ENCODE measurements at regions not wholly inside any gene's neighbourhood (a gene's known extent, or its start where the extent isn't known, plus 50 kb on each side); places are given as distances from the start of the nearest gene placed in this dataset.

DNA sequence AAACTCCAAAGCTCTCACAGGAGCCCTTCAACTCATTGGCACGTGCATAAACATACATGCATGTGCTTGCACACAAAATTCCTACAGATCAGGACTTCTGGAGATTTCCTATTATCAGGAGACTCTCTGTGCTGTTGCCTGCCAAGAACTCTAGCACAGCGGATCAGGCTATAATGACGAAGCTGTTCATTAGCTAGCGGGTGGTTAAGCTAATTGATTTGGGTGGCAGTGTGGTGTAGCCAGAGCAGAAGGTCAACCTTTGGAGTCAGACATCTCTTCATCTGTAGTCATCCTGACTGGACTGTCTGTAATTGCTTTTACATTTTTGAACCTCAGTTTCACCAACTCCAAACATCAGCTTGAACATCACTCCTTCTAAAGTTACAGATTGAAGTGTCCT, 69.0 kb downstream of the KIF2B start:
- DNase-seq (ENCODE audit: low spot score), result no peak

DNA sequence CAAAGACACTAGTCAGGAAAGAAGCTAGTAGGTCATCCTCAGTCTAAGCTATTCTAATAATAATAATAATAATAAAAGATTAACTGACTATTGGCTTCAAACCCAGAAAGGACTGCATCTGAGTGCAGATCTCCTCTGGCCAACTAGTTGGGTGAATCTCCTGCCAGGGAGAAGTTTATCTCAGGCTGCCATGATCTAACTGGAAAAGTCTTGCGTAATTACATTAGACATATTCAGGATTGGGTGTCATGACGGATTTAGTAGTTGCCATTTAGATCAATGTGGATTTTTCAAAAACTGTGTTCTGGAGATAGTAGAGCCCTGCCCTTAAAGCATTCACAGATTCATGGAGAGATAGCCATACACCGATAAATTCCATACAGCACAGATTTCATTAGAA, 69.5 kb downstream of the KIF2B start:
- no peak for DNase-seq (ENCODE audit: low spot score)

DNA sequence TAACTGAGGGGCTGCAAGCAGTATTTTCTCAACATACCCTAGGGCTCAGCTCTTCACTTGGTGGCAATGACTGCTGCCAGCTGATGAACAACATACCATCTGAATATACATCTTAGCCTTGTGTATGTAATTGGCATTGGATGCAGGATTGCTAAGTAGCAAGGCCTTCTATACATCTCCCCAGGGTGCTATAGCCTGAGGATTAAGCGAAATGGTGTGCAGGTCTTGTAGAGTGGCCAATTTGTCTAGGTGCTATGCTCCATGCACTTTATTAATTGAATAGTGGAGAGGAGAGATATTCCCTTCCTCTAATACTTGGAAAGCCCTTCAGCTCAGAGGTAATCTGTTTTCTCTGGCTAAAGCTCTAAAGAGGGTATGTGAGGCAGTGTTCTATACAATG, 71.9 kb downstream of the KIF2B start:
- DNase-seq (ENCODE audit: low spot score), result no peak

DNA sequence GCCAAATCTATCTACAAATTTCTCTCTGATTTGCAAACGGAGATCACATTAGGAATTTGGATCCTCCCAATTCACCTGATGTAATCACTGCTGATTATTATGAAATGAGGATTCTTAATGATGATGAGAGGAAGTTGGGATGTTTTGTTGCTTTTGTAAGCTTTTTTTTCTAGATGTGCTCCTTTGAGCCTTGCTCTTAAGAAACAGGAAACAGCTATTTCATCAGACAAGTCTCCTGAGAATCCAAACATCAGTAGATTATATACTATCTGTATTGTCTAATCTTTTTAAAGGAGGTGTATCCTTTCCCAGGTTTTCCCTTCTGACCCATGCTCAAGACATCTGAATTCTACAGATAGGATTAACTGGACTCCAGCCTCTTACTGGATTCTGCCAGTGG, 73.3 kb downstream of the KIF2B start:
- no peak for DNase-seq (ENCODE audit: low spot score)

DNA sequence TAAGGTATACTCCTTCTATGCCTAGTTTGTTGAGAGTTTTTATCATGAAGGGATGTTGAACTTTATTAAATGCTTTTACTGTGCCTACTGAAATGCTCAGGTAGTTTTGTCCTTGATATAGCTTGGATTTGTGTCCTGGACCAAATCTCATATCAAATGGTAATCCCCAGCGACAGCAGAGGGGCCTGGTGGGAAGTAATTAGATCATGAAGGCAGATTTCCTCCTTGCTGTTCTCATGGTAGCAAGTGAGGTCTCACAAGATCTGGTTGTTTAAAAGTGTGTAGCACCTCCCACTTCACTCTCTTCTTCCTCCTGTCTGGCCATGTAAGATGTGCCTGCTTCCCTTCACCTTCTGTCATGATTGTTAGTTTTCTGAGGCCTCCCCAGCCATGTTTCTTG, 78.2 kb downstream of the KIF2B start:
- no peak for DNase-seq (ENCODE audit: low spot score)

DNA sequence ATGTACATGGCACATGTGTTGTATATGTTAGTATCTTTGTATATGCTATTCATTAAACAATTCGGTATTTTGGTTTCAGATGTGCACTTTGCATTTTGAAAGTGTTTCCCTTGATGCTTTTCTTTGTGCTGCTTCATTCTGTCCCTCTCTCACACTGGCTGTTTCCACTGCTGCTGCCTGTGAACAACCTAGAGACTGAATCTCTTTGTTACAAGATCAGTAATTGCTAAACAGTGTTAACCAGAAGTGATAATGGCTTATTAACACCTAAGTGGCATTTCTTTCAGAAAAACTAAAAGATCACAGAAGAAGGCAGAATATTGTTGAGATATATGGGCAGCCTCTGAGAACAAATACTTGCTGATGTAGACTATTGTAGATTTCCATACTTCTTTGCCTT, 84.7 kb downstream of the KIF2B start:
- no peak for DNase-seq (ENCODE audit: low spot score)

DNA sequence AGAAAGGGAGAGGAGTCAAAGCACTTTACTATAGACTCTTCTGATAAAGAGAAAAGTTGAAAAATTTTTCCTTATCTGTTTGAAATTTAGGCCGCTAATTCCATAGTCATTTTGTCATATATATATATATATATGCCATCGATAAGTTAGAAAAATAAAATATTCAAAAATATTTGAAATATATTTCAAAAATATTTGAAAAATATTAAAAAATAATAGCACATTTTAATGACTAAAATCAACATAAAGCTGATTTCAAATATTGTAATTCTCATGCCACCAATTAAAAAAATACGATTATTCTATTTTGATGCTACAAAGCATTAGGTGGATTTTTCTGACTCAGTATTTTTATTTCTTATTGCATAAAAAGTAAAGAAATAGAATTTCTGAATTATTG, 87.1 kb downstream of the KIF2B start:
- DNase-seq (ENCODE audit: low spot score), result no peak

DNA sequence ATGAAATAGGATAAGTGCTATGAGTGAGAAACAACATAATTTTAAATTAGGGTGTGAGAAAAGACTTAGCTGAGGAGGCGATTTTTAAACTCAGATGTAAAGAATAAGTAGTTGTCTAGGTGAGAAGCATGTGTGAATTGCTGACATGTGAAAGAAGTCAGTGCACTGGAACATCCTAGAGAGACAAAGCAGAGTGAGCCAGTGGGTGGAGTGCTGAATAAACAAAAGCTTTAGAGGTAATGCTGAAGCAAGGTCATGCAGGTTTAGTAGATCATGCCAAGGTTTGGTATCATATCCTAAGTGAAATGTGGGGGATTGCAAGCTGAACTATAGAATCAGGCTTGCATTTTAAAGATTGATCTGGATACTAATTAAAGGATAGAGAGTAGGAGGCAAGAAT, 89.4 kb downstream of the KIF2B start:
- DNase-seq (ENCODE audit: low spot score), result no peak

DNA sequence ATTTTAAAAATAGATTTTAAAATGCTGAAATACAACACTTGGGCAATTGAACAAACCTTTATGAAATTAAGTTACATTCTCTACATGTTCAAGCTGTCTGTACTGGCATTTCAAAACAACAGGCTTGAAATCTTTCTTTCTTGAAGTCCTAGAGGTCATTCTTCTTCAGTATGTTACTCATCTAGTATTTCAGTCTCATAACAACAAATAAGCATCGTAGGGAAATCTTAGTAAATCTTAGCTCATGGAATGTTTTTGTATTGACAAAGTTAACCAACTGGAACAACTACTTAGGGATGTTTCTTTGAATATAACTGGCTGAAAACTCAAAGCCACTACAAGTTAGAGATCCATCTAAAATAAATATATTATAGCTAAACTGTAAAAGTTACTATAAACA, 96.6 kb downstream of the KIF2B start:
- DNase-seq (ENCODE audit: low spot score), result no peak

DNA sequence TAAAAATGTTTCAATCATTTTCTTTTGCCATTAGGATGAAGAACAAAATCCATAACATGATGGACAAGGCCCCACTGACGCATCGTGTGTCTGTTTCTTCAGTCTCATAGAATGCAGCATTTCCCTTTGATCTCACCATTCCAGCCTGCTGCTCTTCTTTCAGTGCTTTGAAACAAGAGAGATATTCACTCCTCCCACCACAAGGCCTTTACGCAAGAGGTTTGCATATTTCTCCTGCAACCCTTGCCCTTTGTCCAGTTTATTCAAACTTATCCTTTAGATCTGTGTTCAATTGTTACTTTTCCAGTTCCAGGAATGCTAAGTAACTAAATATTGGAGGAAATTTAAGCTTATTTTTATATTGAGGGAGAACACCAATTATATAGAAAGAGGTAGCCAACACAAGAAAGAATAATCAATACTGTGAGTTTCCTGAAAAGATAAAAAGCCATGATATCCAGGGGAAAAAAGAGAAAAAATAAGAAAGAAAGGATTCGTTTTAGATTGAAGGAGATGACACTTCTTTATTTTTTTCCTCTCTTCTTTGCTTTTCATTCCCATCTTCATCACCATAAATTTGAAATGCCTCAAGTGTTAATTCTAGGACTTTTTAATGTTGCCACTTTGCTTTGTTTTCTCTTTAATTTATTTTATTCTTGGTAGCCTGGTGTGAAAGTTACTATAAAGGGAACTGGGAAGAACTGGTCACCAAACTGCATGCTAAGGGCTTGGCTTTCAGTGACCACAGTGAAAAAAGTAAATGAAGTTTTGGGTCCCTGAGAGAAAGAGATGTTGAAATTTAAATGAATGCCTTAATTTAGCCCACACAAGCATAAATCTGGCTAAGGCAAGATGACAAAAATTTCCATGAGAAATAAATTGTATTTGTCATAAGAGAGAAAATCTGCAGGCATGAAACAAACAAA, 102.1 kb downstream of the KIF2B start:
- DNase-seq (ENCODE audit: low spot score), result peak; percentile 11

DNA sequence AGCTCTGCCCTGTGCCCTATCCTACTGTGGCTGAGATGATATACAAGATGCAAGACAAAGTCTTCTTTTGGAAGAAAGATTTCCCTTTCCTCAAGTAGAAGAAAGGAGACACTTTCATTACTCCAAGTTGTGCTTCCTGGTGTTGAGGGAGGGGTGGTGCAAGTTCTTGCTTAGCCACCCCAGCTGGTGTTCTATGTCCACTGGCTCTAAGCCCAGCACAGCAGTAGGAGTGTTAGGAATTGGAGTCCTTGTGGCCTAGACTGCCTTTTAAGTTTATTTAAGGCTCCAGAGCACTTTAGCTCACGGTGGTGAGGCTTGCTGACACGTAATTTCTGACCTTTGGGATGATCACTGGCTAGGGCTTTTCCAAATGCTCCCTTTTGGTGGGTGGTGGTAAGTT, 109.7 kb downstream of the KIF2B start:
- no peak for DNase-seq (ENCODE audit: low spot score)

DNA sequence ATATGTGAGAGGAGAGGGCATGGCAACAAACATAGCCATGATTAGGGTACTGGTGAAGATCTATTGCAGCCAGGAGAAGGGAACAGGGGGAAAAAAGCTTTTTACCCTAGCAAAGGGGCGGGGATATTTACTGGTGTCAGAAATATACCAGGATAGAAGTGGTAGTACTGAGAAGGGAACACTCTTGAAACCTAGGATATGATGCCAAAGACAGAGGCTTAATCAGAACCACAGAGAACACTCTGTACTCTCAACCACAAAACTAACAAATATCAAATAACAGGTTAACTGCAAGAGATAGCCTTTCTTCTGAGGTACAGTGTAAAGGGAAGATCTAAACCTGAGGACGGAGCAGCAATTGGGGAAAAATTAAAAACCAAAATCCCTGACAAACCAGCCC, 112.2 kb downstream of the KIF2B start:
- DNase-seq (ENCODE audit: low spot score), result no peak

DNA sequence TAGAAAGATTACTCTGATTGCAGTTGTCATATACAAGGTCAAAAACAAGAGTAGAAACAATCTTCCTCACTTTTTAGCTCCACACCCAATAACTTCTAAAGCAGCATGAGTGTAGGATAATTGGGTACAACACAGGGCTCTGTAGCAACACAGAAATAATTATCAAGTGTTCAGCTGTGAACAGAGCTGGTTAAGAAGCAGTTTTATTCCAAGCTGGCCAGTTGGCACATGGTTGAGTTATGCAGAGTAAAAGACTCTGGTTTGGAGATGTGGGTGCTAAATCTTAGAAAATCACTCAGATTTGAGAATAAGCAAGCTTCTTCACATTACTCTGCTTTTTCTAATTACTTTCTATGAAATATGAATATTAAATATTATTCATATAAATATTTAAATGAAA, 118.5 kb downstream of the KIF2B start:
- no peak for DNase-seq (ENCODE audit: low spot score)

DNA sequence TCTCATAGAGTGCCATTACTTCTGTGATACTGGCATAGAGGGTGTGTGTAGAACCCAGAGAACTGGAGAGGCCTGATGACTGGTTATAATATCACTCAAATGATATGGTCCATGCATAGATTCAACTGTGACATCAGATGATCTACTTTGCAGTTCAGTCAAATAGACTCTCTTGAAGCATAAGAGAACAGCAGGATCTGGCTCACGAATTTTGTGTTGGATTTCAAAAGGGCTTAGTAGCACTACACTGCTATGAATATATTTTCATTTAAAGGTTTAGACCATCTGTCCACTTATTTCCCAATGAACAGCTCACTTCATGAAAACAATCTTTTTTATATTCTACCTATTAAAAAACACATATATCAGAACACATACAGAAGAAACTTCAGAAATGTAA, 119.7 kb downstream of the KIF2B start:
- no peak for DNase-seq (ENCODE audit: low spot score)

DNA sequence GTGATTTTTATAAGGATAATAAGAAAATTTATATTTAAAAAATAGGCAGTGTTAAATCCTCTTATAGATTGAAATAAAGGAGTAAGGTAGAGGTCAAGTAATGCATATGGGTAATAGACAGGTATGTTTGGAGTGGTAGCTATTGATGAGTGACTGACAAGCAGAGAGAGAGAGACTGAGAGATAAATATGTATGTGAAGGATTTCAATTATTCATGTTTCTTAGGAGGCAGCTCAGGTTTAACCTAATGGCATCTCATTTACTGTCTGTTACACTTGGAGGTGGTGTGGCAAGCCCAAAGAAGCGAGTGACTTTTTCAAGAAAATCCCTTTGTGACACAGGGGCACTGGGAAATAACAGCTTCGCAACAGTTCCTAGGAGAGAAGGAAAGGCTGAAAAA, 120.2 kb downstream of the KIF2B start:
- no peak for DNase-seq (ENCODE audit: low spot score)

DNA sequence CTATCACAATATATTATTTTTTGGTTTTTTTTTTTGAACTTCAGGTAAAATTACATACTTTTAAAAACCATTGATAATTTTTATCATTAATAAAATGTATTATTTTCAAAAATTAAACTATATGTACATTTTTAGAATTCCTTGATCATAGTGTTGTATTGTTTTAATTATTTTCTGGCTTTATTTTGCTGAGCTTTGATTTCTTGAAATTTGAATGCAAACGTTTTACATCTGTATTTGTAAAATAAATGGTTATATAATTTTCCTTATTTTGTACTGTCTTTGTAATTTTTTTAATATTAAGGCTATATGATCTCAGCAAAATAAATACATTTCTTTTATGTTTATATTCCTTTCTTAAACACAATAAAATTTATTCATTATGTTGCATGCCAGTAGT, 125.6 kb downstream of the KIF2B start:
- DNase-seq (ENCODE audit: low spot score), result no peak

DNA sequence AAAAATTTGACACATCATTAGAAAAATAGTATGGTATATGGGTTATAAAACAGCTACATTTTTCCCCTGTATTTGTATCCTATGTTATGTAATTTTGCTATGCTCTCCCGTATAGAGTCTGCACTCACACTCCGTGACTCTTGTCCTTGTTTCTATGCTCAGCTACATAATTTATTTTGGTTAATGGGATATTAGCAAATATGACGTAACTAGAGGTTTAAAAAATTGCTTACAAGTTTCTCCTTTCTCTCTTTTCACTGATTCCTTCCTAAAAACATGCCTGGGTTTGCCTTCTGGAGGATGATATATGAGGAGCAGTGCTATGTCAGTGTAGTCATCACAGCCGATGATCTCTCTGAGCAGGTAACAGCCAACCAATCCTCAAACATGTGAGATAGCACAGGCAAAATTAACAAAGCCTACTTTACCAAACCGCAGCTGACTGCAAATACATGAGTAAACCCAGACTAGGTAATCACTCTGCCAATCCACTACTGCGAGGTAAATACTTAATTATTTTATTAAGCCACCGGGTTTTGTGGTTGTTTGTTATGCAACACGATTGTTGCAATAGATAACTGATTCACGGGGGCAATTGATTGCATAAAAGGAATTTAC, 126.9 kb downstream of the KIF2B start:
- no peak for DNase-seq (ENCODE audit: low spot score)

DNA sequence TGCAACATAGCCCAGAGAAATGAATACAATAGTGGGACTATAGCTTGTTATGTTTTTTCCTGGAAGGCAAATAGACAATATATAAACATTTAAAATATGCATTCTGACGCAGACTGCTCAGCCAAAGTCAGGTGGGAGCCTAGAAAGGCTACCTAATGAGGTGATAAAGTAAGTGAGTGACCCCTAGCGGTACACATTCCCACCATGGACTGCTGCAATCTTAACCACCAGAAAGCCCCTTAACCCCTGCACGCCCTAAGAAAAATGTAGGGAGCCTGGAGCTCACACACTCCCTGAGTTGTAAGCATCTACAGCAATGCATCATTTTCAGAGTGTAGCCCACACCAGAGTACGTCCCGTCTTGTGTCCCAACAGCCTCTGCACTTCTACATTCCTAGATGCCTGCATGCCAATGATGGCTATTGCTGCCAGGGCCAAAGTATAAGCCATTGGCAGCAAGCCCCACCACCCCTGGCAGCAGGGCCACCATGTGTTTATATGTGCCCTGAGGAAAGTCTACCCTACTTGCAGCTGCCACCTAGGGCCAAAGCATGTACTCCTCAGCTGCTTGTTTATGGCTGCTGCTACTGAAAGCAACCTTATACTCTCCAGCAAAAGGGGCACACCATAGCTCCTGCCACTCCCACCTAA, 127.6 kb downstream of the KIF2B start:
- DNase-seq (ENCODE audit: low spot score), result no peak

DNA sequence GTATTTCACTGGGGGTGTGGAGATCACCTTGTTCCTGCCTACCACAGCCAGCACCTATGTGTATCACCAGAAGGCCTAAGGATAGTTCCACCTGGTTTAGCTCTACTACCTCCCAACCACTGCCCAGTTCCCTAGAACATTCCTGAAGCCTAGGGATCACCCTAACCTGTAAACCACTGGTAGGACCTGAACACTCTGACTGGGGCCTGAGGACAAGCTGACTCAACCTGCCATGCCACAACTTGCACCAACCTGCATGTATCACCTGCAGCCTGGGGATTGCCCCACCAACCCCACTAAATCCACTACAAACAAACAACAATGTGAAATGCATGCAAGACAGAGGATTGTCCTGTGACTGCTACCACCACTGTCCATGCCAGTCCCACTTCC, 128.1 kb downstream of the KIF2B start:
- no peak for DNase-seq (ENCODE audit: low spot score)

DNA sequence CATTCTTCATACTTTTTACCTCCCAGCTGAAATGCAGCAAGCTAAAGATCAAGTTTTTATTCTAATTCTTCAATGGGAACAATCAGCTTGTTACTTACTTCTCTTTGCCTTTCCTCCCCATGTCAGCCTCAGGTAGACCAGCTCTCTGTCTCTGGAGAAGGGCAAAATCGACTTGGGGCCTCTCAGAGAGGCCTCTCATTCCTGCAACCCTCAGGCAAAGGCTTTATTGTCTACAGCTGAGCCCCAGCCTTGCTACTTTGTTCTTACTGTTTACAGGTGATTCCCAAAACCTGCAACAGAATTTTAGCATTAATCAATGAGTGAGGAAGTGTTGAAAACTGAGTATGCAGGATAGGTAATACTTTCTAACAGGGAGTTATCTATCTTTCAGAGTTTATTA, 148.6 kb downstream of the KIF2B start:
- no peak for DNase-seq (ENCODE audit: low spot score)

DNA sequence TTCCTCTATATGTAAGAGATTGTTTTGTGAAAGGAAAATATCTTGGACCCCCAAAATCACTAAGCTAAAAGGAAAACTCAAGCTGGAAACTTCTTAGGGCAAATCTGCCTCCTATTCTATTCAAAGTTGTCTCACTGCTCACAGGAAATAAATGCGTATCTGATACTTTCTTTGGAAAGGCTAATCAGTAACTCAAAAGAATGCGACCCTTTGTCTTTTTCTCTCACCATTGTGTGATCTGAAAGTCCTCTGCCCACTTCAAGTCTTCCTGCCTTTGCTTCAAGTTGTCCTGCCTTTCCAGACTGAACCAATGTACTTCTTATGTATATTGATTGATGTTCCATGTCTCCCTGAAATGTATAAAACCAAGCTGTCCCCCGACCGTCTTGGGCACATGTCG, 157.3 kb downstream of the KIF2B start:
- no peak for DNase-seq (ENCODE audit: low spot score)

DNA sequence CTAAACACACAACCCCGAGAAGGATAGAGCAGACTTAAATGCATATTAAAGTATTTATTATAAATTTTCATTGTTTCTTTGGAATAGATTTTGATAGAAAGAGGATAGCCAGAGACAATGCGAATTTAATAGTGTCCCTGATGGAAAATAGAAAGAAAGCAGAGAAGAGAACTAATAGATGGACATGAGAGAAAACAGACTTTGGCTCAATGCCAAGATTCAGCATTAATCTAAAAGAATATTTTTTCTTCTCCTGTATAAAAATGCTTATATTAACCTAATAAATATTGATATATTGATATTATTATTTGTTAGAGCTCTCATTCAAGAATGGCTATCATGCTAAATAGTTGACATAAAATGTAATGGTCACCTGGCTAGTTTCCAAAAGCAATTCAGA, 173.4 kb downstream of the KIF2B start:
- no peak for DNase-seq (ENCODE audit: low spot score)

DNA sequence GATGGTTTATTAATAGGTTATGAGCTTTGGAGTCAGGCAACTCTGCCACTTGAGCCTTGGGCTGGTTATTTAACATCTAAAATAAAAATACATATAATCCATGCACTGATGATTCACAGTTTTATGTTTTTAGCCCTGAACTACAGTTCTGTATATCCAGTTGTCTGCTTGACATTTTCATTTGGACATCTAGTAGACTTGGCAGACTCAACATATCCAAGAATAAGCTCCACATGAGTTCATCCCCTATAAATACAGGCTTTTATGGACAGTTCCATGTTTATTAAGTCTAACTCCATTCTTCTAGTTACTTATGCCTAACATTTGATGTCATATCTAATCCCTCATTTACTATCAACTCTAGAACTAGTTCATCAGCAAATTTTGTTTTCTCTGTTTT, 174.2 kb downstream of the KIF2B start:
- DNase-seq (ENCODE audit: low spot score), result no peak

All from mucosa of gallbladder (tissue), 1 donor.